ENCODE measurements at regions not wholly inside any gene's neighbourhood (a gene's known extent, or its start where the extent isn't known, plus 50 kb on each side); places are given as distances from the start of the nearest gene placed in this dataset.

DNA sequence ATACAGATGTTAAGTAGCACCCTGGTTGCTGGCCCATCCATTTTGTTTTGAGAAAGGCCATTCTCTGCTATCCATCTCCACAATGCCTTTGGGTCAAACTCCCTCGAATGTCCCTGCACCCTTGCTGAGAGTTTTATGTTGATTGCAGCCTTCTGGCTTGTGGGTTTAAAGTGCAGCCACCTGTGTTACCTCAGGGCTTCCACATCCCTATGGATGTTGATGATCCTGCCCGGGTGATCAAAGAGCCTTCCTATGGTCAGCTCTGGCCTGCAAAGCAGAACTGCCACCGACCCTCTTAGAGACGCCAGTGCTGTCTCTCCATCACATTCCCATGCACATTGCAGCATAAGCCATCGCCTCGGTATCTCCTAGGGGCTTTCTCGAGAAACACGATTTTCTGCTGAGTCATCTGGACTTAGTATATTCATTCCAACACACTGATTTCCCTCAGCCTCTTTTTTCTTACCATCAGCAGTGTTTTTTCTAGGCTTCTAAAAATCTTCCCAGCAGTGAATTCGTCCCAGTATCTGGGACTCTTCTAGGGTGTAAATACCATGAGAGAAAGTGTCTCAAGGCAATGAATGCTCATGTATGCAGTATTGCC is 585.7 kb upstream of the TMEM132C start:
- POLR2A ChIA-PET = no interaction called here
- DNase-seq (ENCODE audit: low read depth) = no peak
- Histone ChIP-seq H3K4me3 (ENCODE audit: low read depth, low read length) (no peak overlapping the region), H3K27me3 (ENCODE audit: control insufficient read depth, insufficient read depth, low read length) (no peaks in the 10 kb centered on the region), H3K36me3 (ENCODE audit: control insufficient read depth, insufficient read depth, low read length) (no peaks in the 10 kb centered on the region)
- TF ChIP-seq, protein P1, sequence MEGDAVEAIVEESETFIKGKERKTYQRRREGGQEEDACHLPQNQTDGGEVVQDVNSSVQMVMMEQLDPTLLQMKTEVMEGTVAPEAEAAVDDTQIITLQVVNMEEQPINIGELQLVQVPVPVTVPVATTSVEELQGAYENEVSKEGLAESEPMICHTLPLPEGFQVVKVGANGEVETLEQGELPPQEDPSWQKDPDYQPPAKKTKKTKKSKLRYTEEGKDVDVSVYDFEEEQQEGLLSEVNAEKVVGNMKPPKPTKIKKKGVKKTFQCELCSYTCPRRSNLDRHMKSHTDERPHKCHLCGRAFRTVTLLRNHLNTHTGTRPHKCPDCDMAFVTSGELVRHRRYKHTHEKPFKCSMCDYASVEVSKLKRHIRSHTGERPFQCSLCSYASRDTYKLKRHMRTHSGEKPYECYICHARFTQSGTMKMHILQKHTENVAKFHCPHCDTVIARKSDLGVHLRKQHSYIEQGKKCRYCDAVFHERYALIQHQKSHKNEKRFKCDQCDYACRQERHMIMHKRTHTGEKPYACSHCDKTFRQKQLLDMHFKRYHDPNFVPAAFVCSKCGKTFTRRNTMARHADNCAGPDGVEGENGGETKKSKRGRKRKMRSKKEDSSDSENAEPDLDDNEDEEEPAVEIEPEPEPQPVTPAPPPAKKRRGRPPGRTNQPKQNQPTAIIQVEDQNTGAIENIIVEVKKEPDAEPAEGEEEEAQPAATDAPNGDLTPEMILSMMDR (IDR thresholded peaks at IDR 0.05; ENCODE audit: insufficient read depth, low read depth, low read length) = no peak
- CTCF ChIA-PET = no interaction called here

DNA sequence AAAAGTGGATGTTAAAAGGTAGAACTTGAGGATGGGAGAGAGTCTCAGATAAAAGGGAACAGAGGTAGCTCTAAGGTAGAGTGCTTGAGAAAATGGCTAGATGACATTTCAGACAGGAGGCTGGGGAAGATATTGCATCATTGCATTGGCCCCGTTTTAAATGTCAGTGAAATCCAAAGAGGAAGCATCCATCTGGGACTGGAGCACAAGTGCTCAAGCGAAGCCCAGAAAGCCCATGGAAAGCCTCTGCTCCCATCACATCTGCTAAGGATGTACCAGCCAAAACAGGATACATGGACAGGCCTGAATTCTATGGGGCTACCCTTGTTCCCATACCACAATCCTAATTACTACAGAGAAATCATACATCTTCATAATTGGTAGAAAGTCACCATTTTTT is 581.5 kb upstream of the TMEM132C start:
- no peaks in the 10 kb centered on the region for H3K36me3 ChIP-seq (ENCODE audit: control insufficient read depth, insufficient read depth, low read length)
- CTCF ChIA-PET = no interaction called here
- no peak overlapping the region for H3K4me3 ChIP-seq (ENCODE audit: low read depth, low read length)
- no peak for DNase-seq (ENCODE audit: low read depth)
- POLR2A ChIA-PET = no interaction called here
- TF ChIP-seq, protein P1 (IDR thresholded peaks at IDR 0.05; ENCODE audit: insufficient read depth, low read depth, low read length) = no peak
- H3K27me3 ChIP-seq (ENCODE audit: control insufficient read depth, insufficient read depth, low read length) = no peaks in the 10 kb centered on the region

DNA sequence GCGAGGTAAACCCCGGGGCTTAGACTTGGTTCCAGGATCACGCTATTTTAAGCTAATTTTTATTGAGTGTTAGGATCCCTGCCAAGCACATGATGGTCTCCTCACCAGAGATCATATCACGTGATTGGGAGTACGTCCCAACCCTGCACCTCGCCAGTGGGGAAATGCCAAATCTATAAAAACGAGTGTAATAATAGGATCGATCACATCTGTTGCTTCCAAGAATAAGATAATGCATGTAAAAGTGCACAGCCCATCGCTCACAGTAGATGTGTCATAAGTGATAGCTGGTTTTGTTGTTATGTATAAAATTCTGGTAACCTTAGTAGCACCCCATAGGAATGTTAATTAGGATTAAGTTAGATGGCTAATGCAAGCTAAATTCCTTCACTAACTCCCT is 581.0 kb upstream of the TMEM132C start:
- Histone ChIP-seq H3K27me3 (ENCODE audit: control insufficient read depth, insufficient read depth, low read length) (no peaks in the 10 kb centered on the region), H3K4me3 (ENCODE audit: low read depth, low read length) (no peak overlapping the region), H3K36me3 (ENCODE audit: control insufficient read depth, insufficient read depth, low read length) (no peaks in the 10 kb centered on the region)
- DNase-seq (ENCODE audit: low read depth) = no peak
- ChIA-PET POLR2A (no interaction called here), CTCF (interaction anchor here (0.8 kb wide), 1 partner anchor 9 kb away, joined by 3 read pairs; no protein-coding TSS in a partner anchor)
- TF ChIP-seq, protein P1 (IDR thresholded peaks at IDR 0.05; ENCODE audit: insufficient read depth, low read depth, low read length) = no peak

DNA sequence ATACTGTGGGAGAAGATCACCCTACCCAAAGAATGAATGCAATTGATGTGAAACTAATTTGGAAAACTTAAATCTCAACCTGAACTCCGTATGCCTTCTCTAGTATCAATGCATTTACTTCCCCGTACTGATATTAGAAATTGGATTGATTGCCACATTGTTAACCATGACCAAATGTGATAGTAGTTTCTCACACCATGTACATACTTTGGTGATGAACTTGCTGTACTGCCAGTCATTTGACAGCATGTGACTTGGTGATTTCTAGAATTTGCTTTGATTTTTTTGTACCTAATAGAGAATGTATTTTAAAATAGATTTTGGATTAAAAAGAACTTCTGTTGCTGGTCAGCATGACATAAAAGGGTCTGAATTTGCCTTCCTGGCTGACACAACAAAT is 579.8 kb upstream of the TMEM132C start:
- POLR2A ChIA-PET = no interaction called here
- Histone ChIP-seq H3K27me3 (ENCODE audit: control insufficient read depth, insufficient read depth, low read length) (no peaks in the 10 kb centered on the region), H3K36me3 (ENCODE audit: control insufficient read depth, insufficient read depth, low read length) (no peaks in the 10 kb centered on the region), H3K4me3 (ENCODE audit: low read depth, low read length) (no peak overlapping the region)
- CTCF ChIA-PET = no interaction called here
- TF ChIP-seq, protein P1 (IDR thresholded peaks at IDR 0.05; ENCODE audit: insufficient read depth, low read depth, low read length) = no peak
- DNase-seq (ENCODE audit: low read depth) = no peak

DNA sequence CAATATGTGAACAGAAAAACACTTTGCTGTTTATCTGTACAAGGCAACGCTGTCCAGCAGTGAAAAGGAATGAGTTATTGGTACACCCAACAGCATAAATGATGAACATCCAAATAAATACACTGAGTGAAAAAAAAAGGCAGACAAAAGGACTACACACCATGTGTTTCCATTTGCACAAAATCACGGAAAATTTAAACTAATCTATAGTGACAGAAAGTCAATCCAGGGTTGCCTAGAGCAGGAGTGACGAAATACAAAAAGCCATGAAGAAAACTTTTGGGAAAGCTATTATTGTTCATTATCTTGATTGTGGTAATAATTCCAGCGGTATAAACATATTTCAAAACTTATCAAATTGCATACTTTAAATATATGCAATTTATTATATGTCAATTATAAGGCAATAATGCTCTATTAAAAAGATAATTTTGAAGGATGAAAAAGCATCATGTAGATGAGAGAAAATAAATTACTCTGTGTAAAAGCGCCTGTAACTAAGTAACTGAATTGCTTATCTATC is 578.0 kb upstream of the TMEM132C start:
- Histone ChIP-seq H3K4me3 (ENCODE audit: low read depth, low read length) (no peak overlapping the region), H3K27me3 (ENCODE audit: control insufficient read depth, insufficient read depth, low read length) (no peaks in the 10 kb centered on the region), H3K36me3 (ENCODE audit: control insufficient read depth, insufficient read depth, low read length) (no peaks in the 10 kb centered on the region)
- ChIA-PET CTCF (interaction anchor here (0.7 to 1.1 kb wide), 4 partner anchors 11 to 316 kb away, joined by 3 to 5 read pairs (median 4); no protein-coding TSS in a partner anchor), POLR2A (no interaction called here)
- DNase-seq (ENCODE audit: low read depth) = no peak
- TF ChIP-seq, protein P1 (IDR thresholded peaks at IDR 0.05; ENCODE audit: insufficient read depth, low read depth, low read length) = no peak
